ENCODE measurements at regions not wholly inside any gene's neighbourhood (a gene's known extent, or its start where the extent isn't known, plus 50 kb on each side); places are given as distances from the start of the nearest gene placed in this dataset.

DNA sequence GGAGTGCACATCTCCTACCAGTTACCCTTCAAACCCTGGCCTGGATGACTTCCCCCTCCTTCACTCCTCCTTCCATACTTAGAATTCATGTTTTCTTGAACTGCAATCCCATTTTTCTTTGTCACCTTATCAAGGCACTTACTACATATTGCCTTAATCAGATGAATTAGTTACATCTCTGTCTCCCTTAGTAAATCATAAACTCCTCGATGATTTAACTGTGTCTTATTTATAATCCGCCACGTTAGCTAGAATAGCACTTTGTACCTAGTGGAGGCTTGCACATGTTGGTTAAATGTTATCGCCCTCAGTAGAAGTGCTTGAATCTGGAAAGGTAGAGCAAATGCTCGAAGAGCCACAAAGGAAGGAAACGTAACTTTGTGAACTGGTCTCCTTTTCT, 94.7 kb upstream of the RAB11FIP2 start:
- H2BK15ac ChIP-seq (ENCODE audit: low read depth, low read length) = no peak overlapping the region
- DNase-seq (no peak), ATAC-seq (ENCODE audit: low read depth) (no peak)
- ChIA-PET POLR2A (ENCODE audit: unreplicated experiment) (no interaction called here), CTCF (no interaction called here)
- no peak overlapping the region for H3K23ac ChIP-seq (ENCODE audit: low read depth, low read length)
- no peak overlapping the region for H4K5ac ChIP-seq (ENCODE audit: low read depth, low read length)
- H3K36me3 ChIP-seq (ENCODE audit: control insufficient read depth, insufficient read depth, low read length) = no peaks in the 10 kb centered on the region
- no peak overlapping the region for H3K4ac ChIP-seq (ENCODE audit: low read depth, low read length)
- no peak overlapping the region for H3K27ac ChIP-seq (ENCODE audit: insufficient read depth, low read length)
- dilution Hi-C loops (cut with HindIII; ENCODE audit: low sequenced_read_pairs, unreplicated experiment) (no loop called here), in situ Hi-C loops (cut with MboI; ENCODE audit: low sequenced_read_pairs) (no loop called here), intact Hi-C loops (cut with micrococcal nuclease) (no loop called here)
- no peak overlapping the region for H4K8ac ChIP-seq (ENCODE audit: low read depth in 2 of 2, low read length in 2 of 2)
- H2BK20ac ChIP-seq (ENCODE audit: low read depth, low read length) = no peak overlapping the region
- no CpG with 5 or more reads among the region's 6 CpGs for WGBS, 2 experiments (ENCODE audit: extremely low coverage in 2 of 2, insufficient read length in 1 of 2)
- no peaks in the 10 kb centered on the region for H3K27me3 ChIP-seq (ENCODE audit: control insufficient read depth, insufficient read depth, low read length)
- H3K14ac ChIP-seq (replicated peaks; ENCODE audit: low read depth, low read length) = no peak overlapping the region
- H2BK120ac ChIP-seq (ENCODE audit: low read depth, low read length) = no peak overlapping the region
- H3K79me1 ChIP-seq (ENCODE audit: low read depth in 1 of 2, low read length in 2 of 2) = no peaks in the 10 kb centered on the region
- H3K18ac ChIP-seq (ENCODE audit: low read depth, low read length) = no peak overlapping the region
- H3K9me3 ChIP-seq (ENCODE audit: control insufficient read depth, insufficient read depth, low read length) = peaks cover 2% of the 10 kb centered on the region
- no peaks in the 10 kb centered on the region for H3K9me1 ChIP-seq (ENCODE audit: insufficient read depth, low read length)
- no peak overlapping the region for H3K4me2 ChIP-seq (ENCODE audit: low read depth, low read length)
- no peak for TF ChIP-seq BHLHE40 (IDR thresholded peaks at IDR 0.05; ENCODE audit: low read depth, low read length)
- TF ChIP-seq RAD21 (IDR thresholded peaks at IDR 0.05; ENCODE audit: low read length) = no peak
- TF ChIP-seq MXI1 (IDR thresholded peaks at IDR 0.05; ENCODE audit: borderline replicate concordance, low read depth, low read length) = no peak
- no peak for TF ChIP-seq MAFK (IDR thresholded peaks at IDR 0.05; ENCODE audit: low read depth, low read length)
- TF ChIP-seq CEBPB (IDR thresholded peaks at IDR 0.05; ENCODE audit: low read depth, low read length) = no peak
- TF ChIP-seq, protein P1, sequence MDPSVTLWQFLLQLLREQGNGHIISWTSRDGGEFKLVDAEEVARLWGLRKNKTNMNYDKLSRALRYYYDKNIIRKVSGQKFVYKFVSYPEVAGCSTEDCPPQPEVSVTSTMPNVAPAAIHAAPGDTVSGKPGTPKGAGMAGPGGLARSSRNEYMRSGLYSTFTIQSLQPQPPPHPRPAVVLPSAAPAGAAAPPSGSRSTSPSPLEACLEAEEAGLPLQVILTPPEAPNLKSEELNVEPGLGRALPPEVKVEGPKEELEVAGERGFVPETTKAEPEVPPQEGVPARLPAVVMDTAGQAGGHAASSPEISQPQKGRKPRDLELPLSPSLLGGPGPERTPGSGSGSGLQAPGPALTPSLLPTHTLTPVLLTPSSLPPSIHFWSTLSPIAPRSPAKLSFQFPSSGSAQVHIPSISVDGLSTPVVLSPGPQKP (IDR thresholded peaks at IDR 0.05; ENCODE audit: borderline replicate concordance, low read depth, low read length) = no peak
- no peak for TF ChIP-seq RCOR1 (IDR thresholded peaks at IDR 0.05; ENCODE audit: insufficient replicate concordance, low read length)
- no TSS peak for BruUV-seq (replicated peaks)
- H2BK5ac ChIP-seq (ENCODE audit: low read depth, low read length, poor library complexity, severe bottlenecking) = no peak overlapping the region
- no peaks in the 10 kb centered on the region for H3K4me1 ChIP-seq (ENCODE audit: control insufficient read depth, insufficient read depth, low read length)
- H4K20me1 ChIP-seq (ENCODE audit: insufficient read depth, low read length) = no peaks in the 10 kb centered on the region
- no peak overlapping the region for H2AK5ac ChIP-seq (ENCODE audit: low read depth, low read length)
- no peak overlapping the region for H3K9ac ChIP-seq (ENCODE audit: low read depth, low read length)
- no peak overlapping the region for H3K56ac ChIP-seq (ENCODE audit: extremely low read depth, insufficient read depth, low read length)
- no peak overlapping the region for H4K91ac ChIP-seq (ENCODE audit: insufficient read depth, low read depth, low read length)
- no peak overlapping the region for H3K4me3 ChIP-seq (ENCODE audit: insufficient read depth, low read depth, low read length)
- H2AK9ac ChIP-seq (replicated peaks; ENCODE audit: low read depth, low read length, poor library complexity) = no peak overlapping the region
- no peak overlapping the region for H2AFZ ChIP-seq (replicated peaks; ENCODE audit: low read length, poor library complexity)

Data from IMR-90 (cell line).